SK-N-SH treated with all-trans-retinoic acid at 6 μM for 48 hours (cell line): ENCODE measurements at regions not wholly inside any gene's neighbourhood (a gene's known extent, or its start where the extent isn't known, plus 50 kb on each side); places are given as distances from the start of the nearest gene placed in this dataset.

ENCODE experiments used
- ARNTL ChIP-seq: fragments of 450-650 bp; formaldehyde crosslinking; IDR thresholded peaks from 2 replicates; pipeline ENCODE4 v1.5.0; 2020; ENCODE audit warnings: low read depth, mild to moderate bottlenecking, moderate library complexity, borderline replicate concordance
- BACH2 ChIP-seq: fragments of 250-450 bp; sonication (Bioruptor Pico); IDR thresholded peaks from 2 replicates; pipeline ENCODE4 v1.9.0; 2021; ENCODE audit warnings: mild to moderate bottlenecking, borderline replicate concordance
- CREB5 ChIP-seq: fragments of 250-450 bp; sonication (Bioruptor Pico); IDR thresholded peaks from 2 replicates; pipeline ENCODE4 v1.5.1; 2020; ENCODE audit warnings: low read depth, mild to moderate bottlenecking, moderate library complexity
- ESRRG ChIP-seq: fragments of 250-450 bp; sonication (Bioruptor Pico); IDR thresholded peaks from 2 replicates; pipeline ENCODE4 v1.6.1; 2021; ENCODE audit warnings: mild to moderate bottlenecking
- OSR1 ChIP-seq: fragments of 250-450 bp; sonication (Bioruptor Pico); IDR thresholded peaks from 2 replicates; pipeline ENCODE4 v1.8.0; 2022; ENCODE audit warnings: moderate library complexity, mild to moderate bottlenecking, inconsistent platforms
- SNAI2 ChIP-seq: fragments of 250-450 bp; sonication (Bioruptor Pico); IDR thresholded peaks from 2 replicates; pipeline ENCODE4 v1.5.0; 2020; ENCODE audit warnings: mild to moderate bottlenecking, moderate library complexity
- ZC3H10 ChIP-seq: fragments of 250-450 bp; sonication (Bioruptor Pico); IDR thresholded peaks from 2 replicates; pipeline ENCODE4 v1.5.1; 2021; ENCODE audit warnings: mild to moderate bottlenecking, moderate library complexity
- ZFP3 ChIP-seq: fragments of 250-450 bp; sonication (Bioruptor Pico); IDR thresholded peaks from 2 replicates; pipeline ENCODE4 v1.5.0; 2020; ENCODE audit warnings: mild to moderate bottlenecking, moderate library complexity
- ZNF70 ChIP-seq: fragments of 450-650 bp; formaldehyde crosslinking; IDR thresholded peaks from 2 replicates; pipeline ENCODE4 v1.5.0; 2020; ENCODE audit warnings: mild to moderate bottlenecking, moderate library complexity
- ZNF8 ChIP-seq: fragments of 450-650 bp; formaldehyde crosslinking; IDR thresholded peaks from 2 replicates; pipeline ENCODE4 v1.5.0; 2020; ENCODE audit warnings: mild to moderate bottlenecking, moderate library complexity
- TF ChIP-seq, protein P1 (sequence below): fragments of 250-450 bp; sonication (Bioruptor Pico); IDR thresholded peaks from 2 replicates; pipeline ENCODE4 v1.8.0; 2020; ENCODE audit warnings: mild to moderate bottlenecking, moderate library complexity, borderline replicate concordance
- TF ChIP-seq, protein P2 (sequence below): fragments of 250-450 bp; sonication (Bioruptor Pico); IDR thresholded peaks from 2 replicates; pipeline ENCODE4 v1.8.0; 2021; ENCODE audit warnings: low read depth, mild to moderate bottlenecking, moderate library complexity, borderline replicate concordance

DNA sequence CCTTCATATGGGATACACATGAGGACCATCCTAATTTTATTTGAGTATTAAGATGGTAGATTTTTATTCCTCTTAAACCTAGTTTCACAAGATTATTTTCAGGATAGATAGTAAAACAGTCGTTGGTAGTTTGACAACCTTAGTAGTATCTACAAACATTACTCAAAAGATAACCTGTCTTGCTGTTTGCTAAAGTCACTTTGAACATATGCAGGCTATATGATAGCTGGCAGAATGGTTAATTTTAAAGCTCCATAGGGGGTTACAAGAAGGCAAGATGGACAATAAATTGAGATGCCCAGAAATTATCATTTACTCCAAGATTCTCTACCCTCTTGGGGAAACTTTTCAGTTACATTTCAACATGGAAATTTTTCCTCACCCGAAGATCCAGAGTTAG, 525.7 kb downstream of the SOX5 start:
- TF ChIP-seq, protein P1, sequence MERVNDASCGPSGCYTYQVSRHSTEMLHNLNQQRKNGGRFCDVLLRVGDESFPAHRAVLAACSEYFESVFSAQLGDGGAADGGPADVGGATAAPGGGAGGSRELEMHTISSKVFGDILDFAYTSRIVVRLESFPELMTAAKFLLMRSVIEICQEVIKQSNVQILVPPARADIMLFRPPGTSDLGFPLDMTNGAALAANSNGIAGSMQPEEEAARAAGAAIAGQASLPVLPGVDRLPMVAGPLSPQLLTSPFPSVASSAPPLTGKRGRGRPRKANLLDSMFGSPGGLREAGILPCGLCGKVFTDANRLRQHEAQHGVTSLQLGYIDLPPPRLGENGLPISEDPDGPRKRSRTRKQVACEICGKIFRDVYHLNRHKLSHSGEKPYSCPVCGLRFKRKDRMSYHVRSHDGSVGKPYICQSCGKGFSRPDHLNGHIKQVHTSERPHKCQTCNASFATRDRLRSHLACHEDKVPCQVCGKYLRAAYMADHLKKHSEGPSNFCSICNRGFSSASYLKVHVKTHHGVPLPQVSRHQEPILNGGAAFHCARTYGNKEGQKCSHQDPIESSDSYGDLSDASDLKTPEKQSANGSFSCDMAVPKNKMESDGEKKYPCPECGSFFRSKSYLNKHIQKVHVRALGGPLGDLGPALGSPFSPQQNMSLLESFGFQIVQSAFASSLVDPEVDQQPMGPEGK (CRISPR knock-in tag): no peak
- no peak for TF ChIP-seq ZFP3 (CRISPR knock-in tag)
- TF ChIP-seq, protein P2, sequence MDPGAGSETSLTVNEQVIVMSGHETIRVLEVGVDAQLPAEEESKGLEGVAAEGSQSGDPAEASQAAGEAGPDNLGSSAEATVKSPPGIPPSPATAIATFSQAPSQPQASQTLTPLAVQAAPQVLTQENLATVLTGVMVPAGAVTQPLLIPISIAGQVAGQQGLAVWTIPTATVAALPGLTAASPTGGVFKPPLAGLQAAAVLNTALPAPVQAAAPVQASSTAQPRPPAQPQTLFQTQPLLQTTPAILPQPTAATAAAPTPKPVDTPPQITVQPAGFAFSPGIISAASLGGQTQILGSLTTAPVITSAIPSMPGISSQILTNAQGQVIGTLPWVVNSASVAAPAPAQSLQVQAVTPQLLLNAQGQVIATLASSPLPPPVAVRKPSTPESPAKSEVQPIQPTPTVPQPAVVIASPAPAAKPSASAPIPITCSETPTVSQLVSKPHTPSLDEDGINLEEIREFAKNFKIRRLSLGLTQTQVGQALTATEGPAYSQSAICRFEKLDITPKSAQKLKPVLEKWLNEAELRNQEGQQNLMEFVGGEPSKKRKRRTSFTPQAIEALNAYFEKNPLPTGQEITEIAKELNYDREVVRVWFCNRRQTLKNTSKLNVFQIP: no peak
- no peak for TF ChIP-seq CREB5 (CRISPR knock-in tag)
- no peak for TF ChIP-seq SNAI2 (CRISPR knock-in tag)
- no peak for TF ChIP-seq BACH2 (CRISPR knock-in tag)
- no peak for TF ChIP-seq ZNF8 (CRISPR knock-in tag)
- no peak for TF ChIP-seq ARNTL (CRISPR knock-in tag)
- TF ChIP-seq ZC3H10 (CRISPR knock-in tag): no peak
- TF ChIP-seq ESRRG (CRISPR knock-in tag): no peak
- TF ChIP-seq ZNF70 (CRISPR knock-in tag): no peak
- TF ChIP-seq OSR1 (CRISPR knock-in tag): no peak
